ENCODE measurements at regions not wholly inside any gene's neighbourhood (a gene's known extent, or its start where the extent isn't known, plus 50 kb on each side); places are given as distances from the start of the nearest gene placed in this dataset.

DNA sequence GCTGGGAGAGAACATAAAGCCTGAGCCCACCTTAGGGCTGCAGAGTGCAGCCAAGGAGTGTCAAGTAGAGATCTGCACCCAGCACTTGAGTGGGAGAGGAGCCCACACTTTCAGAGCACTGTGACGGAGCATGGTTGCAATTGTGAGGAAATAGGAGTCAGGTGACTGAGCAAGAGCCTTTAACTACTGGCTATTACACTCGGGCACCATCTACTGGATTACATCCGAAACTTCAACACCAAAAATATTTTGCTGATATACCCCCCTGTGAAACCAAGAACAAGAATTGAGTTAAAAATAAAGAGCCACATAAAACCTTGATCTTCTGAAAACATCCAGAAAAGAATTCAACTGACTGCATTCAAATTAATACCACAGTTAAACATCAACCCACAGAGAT, 657.9 kb downstream of the NXPH1 start:
- no peak overlapping the region for H3K27ac Mint-ChIP-seq
- no peaks in the 10 kb centered on the region for H3K36me3 Mint-ChIP-seq
- CTCF ChIA-PET, result no interaction called here
- H3K27me3 ChIP-seq (ENCODE audit: control insufficient read depth in 2 of 2, insufficient read depth in 2 of 2, low read length in 2 of 2), result no peaks in the 10 kb centered on the region
- no peaks in the 10 kb centered on the region for H3K36me3 ChIP-seq (ENCODE audit: control insufficient read depth in 2 of 3, insufficient read depth in 3 of 3, low read length in 3 of 3)
- peaks cover 0 to 17% (median 5%) of the 10 kb centered on the region in 11 donors for H3K9me3 Mint-ChIP-seq
- POLR2A ChIA-PET, result no interaction called here
- H3K4me1 ChIP-seq (ENCODE audit: control insufficient read depth in 2 of 2, insufficient read depth in 2 of 2, low read length in 2 of 2), result no peaks in the 10 kb centered on the region
- H3K27me3 Mint-ChIP-seq, result no peaks in the 10 kb centered on the region
- DNase-seq (no peak), ATAC-seq (no peak)
- no peak overlapping the region for H3K27ac ChIP-seq (ENCODE audit: low read depth, low read length)
- H3K4me3 Mint-ChIP-seq, result no peak overlapping the region
- H3K9me3 ChIP-seq (ENCODE audit: control insufficient read depth in 2 of 3, low read length in 3 of 3), result no peaks in the 10 kb centered on the region
- H3K4me3 ChIP-seq (ENCODE audit: low read length), result no peak overlapping the region
- intact Hi-C loops (cut with micrococcal nuclease), result no loop called here
- no peaks in the 10 kb centered on the region for H3K4me1 Mint-ChIP-seq

DNA sequence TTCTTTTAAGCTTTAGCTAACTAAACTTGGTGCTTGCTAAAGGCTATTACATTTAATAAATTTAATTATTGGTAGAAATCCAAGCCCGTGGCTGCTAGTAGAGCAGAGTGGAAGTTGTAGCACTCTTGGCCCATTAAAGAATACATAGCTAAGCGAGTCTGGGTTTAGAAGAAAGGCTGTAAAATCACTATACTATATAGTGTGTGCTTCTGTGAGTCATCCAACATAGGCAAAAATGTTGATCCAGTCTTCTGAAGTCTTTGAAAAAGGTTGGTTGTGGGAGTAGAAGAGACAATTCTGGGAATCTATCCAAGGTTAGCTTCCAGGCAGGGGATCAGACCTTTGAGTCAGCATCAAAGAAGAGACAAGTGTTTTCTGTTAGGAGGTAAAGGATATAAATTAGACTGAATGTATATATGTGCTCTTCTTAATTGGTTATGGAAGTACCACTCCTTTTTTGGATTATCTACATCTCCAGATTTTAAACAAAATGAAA, 664.2 kb downstream of the NXPH1 start:
- peaks cover 0 to 29% (median 12%) of the 10 kb centered on the region in 11 donors for H3K9me3 Mint-ChIP-seq
- H3K4me3 Mint-ChIP-seq, result no peak overlapping the region
- no peak overlapping the region for H3K27ac Mint-ChIP-seq
- ATAC-seq (no peak), DNase-seq (no peak)
- CTCF ChIA-PET, result no interaction called here
- no peaks in the 10 kb centered on the region for H3K9me3 ChIP-seq (ENCODE audit: control insufficient read depth in 2 of 3, low read length in 3 of 3)
- H3K4me1 Mint-ChIP-seq, result no peaks in the 10 kb centered on the region
- H3K4me3 ChIP-seq (ENCODE audit: low read length), result no peak overlapping the region
- H3K27ac ChIP-seq (ENCODE audit: low read depth, low read length), result no peak overlapping the region
- H3K36me3 ChIP-seq (ENCODE audit: control insufficient read depth in 2 of 3, insufficient read depth in 3 of 3, low read length in 3 of 3), result no peaks in the 10 kb centered on the region
- intact Hi-C loops (cut with micrococcal nuclease), result no loop called here
- POLR2A ChIA-PET, result no interaction called here
- no peaks in the 10 kb centered on the region for H3K27me3 ChIP-seq (ENCODE audit: control insufficient read depth in 2 of 2, insufficient read depth in 2 of 2, low read length in 2 of 2)
- no peaks in the 10 kb centered on the region for H3K27me3 Mint-ChIP-seq
- H3K4me1 ChIP-seq (ENCODE audit: control insufficient read depth in 2 of 2, insufficient read depth in 2 of 2, low read length in 2 of 2), result no peaks in the 10 kb centered on the region
- no peaks in the 10 kb centered on the region for H3K36me3 Mint-ChIP-seq

DNA sequence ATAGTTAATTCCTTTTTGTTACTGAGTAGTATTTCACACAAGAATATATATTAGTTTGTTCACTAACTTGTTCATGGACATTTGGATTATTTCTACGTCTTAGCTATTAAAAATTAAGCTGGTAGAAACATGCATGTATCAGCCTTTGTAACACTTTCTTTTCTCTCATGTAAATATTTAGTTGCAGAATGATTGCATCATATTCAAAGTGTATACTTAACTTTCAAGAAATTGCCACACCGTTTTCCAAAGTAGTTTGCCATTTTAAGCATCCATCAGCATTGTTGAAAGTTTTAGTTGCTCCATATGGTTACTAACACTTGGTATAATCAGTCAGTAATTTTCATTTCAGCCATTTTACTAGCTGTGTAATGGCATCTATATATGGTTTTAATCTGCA, 666.9 kb downstream of the NXPH1 start:
- Mint-ChIP-seq H3K9me3 (peaks cover 1 to 17% (median 7%) of the 10 kb centered on the region in 11 donors), H3K4me3 (no peak overlapping the region), H3K36me3 (no peaks in the 10 kb centered on the region), H3K4me1 (no peaks in the 10 kb centered on the region), H3K27me3 (no peaks in the 10 kb centered on the region), H3K27ac (no peak overlapping the region)
- intact Hi-C loops (cut with micrococcal nuclease), result no loop called here
- H3K4me3 ChIP-seq (ENCODE audit: low read length), result no peak overlapping the region
- no peaks in the 10 kb centered on the region for H3K4me1 ChIP-seq (ENCODE audit: control insufficient read depth in 2 of 2, insufficient read depth in 2 of 2, low read length in 2 of 2)
- ATAC-seq (no peak), DNase-seq (no peak)
- no peaks in the 10 kb centered on the region for H3K27me3 ChIP-seq (ENCODE audit: control insufficient read depth in 2 of 2, insufficient read depth in 2 of 2, low read length in 2 of 2)
- CTCF ChIA-PET, result no interaction called here
- H3K9me3 ChIP-seq (ENCODE audit: control insufficient read depth in 2 of 3, low read length in 3 of 3), result no peaks in the 10 kb centered on the region
- no peaks in the 10 kb centered on the region for H3K36me3 ChIP-seq (ENCODE audit: control insufficient read depth in 2 of 3, insufficient read depth in 3 of 3, low read length in 3 of 3)
- POLR2A ChIA-PET, result no interaction called here
- no peak overlapping the region for H3K27ac ChIP-seq (ENCODE audit: low read depth, low read length)

DNA sequence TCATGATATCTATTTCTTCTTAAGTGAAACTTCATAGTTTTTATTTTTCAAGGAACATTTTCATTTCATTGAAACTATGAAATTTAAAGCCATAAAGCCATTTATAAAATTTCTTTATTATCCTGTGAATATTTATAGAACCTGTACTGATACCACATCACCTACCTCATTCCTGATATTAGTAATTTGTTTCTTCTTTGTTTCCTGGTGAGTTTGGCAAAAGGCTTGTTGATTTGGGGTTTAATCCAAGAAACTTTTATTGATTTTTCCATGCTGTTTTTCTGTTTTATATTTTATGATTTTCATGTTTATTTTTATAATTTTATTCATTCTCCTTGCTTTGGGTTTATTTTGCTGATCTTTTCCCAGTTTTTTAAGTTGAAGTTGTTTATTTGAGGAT, 669.4 kb downstream of the NXPH1 start:
- no peak for ATAC-seq
- DNase-seq, result no peak
- H3K36me3 ChIP-seq (ENCODE audit: control insufficient read depth in 2 of 3, insufficient read depth in 3 of 3, low read length in 3 of 3), result no peaks in the 10 kb centered on the region
- intact Hi-C loops (cut with micrococcal nuclease), result no loop called here
- ChIA-PET CTCF (no interaction called here), POLR2A (no interaction called here)
- no peaks in the 10 kb centered on the region for H3K4me1 ChIP-seq (ENCODE audit: control insufficient read depth in 2 of 2, insufficient read depth in 2 of 2, low read length in 2 of 2)
- H3K4me3 Mint-ChIP-seq, result no peak overlapping the region
- H3K36me3 Mint-ChIP-seq, result no peaks in the 10 kb centered on the region
- peaks cover 0 to 10% (median 7%) of the 10 kb centered on the region in 11 donors for H3K9me3 Mint-ChIP-seq
- H3K27me3 Mint-ChIP-seq, result no peaks in the 10 kb centered on the region
- H3K27ac Mint-ChIP-seq, result no peak overlapping the region
- H3K4me3 ChIP-seq (ENCODE audit: low read length), result no peak overlapping the region
- no peaks in the 10 kb centered on the region for H3K4me1 Mint-ChIP-seq
- H3K27ac ChIP-seq (ENCODE audit: low read depth, low read length), result no peak overlapping the region
- H3K9me3 ChIP-seq (ENCODE audit: control insufficient read depth in 2 of 3, low read length in 3 of 3), result no peaks in the 10 kb centered on the region
- no peaks in the 10 kb centered on the region for H3K27me3 ChIP-seq (ENCODE audit: control insufficient read depth in 2 of 2, insufficient read depth in 2 of 2, low read length in 2 of 2)

DNA sequence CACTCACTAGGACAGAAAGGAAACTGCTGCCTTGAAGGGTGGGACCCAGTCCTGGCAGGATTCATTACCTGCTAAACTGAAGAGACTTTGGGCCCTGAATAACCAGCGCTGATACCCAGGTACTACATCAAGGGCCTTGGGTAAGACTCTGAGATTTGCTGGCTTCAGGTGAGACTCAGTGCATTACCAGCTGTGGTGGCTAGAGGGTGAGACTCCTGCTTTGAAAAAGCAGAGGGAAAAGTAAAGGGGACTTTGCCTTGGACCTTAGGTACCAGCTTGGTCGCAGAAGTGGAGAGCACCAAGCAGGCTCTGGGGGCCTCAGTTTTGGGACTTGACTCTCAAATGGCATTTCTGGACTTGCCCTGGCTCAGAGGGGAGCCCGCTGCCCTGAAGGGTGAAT, 673.3 kb downstream of the NXPH1 start:
- no peak for ATAC-seq

DNA sequence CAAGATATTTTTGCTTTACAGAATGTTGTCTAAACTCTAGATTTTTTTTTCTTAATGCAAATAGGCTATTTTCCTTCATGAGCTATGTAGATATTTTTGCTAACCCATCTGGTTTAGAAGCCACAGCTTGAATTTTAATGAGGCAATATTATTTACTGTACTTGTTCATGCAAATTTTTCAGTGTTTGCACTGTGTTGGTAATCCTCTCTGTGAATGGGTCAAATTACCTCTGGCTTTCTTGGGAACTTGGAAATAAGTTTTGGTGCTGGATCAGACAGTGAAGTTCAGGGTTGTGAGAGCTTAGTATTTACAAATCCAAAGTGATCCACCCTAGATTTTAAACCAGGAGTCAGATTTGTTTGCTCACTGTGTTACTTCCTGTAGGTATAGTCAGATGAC, 686.9 kb downstream of the NXPH1 start:
- H3K9me3 ChIP-seq (ENCODE audit: control insufficient read depth in 2 of 3, low read length in 3 of 3), result no peaks in the 10 kb centered on the region
- ChIA-PET CTCF (no interaction called here), POLR2A (no interaction called here)
- H3K27me3 ChIP-seq (ENCODE audit: control insufficient read depth in 2 of 2, insufficient read depth in 2 of 2, low read length in 2 of 2), result no peaks in the 10 kb centered on the region
- no peaks in the 10 kb centered on the region for H3K27me3 Mint-ChIP-seq
- H3K4me3 ChIP-seq (ENCODE audit: low read length), result no peak overlapping the region
- no peak for ATAC-seq
- H3K27ac ChIP-seq (ENCODE audit: low read depth, low read length), result no peak overlapping the region
- intact Hi-C loops (cut with micrococcal nuclease), result no loop called here
- no peak for DNase-seq
- no peak overlapping the region for H3K4me3 Mint-ChIP-seq
- H3K4me1 Mint-ChIP-seq, result no peaks in the 10 kb centered on the region
- H3K9me3 Mint-ChIP-seq, result peaks cover 0 to 15% (median 4%) of the 10 kb centered on the region in 11 donors
- H3K4me1 ChIP-seq (ENCODE audit: control insufficient read depth in 2 of 2, insufficient read depth in 2 of 2, low read length in 2 of 2), result no peaks in the 10 kb centered on the region
- no peaks in the 10 kb centered on the region for H3K36me3 Mint-ChIP-seq
- H3K36me3 ChIP-seq (ENCODE audit: control insufficient read depth in 2 of 3, insufficient read depth in 3 of 3, low read length in 3 of 3), result no peaks in the 10 kb centered on the region
- no peak overlapping the region for H3K27ac Mint-ChIP-seq

More for the DNA sequence above, 673.3 kb downstream of the NXPH1 start:
- Mint-ChIP-seq H3K36me3 (no peaks in the 10 kb centered on the region), H3K27ac (no peak overlapping the region), H3K4me3 (no peak overlapping the region), H3K9me3 (peaks cover 4 to 35% (median 19%) of the 10 kb centered on the region in 11 donors), H3K4me1 (no peaks in the 10 kb centered on the region), H3K27me3 (no peaks in the 10 kb centered on the region)
- Histone ChIP-seq H3K9me3 (ENCODE audit: control insufficient read depth in 2 of 3, low read length in 3 of 3) (no peaks in the 10 kb centered on the region), H3K27ac (ENCODE audit: low read depth, low read length) (no peak overlapping the region), H3K4me1 (ENCODE audit: control insufficient read depth in 2 of 2, insufficient read depth in 2 of 2, low read length in 2 of 2) (no peaks in the 10 kb centered on the region), H3K36me3 (ENCODE audit: control insufficient read depth in 2 of 3, insufficient read depth in 3 of 3, low read length in 3 of 3) (no peaks in the 10 kb centered on the region), H3K4me3 (ENCODE audit: low read length) (no peak overlapping the region), H3K27me3 (ENCODE audit: control insufficient read depth in 2 of 2, insufficient read depth in 2 of 2, low read length in 2 of 2) (no peaks in the 10 kb centered on the region)
- ChIA-PET POLR2A (no interaction called here), CTCF (no interaction called here)
- intact Hi-C loops (cut with micrococcal nuclease), result no loop called here
- no peak for DNase-seq

DNA sequence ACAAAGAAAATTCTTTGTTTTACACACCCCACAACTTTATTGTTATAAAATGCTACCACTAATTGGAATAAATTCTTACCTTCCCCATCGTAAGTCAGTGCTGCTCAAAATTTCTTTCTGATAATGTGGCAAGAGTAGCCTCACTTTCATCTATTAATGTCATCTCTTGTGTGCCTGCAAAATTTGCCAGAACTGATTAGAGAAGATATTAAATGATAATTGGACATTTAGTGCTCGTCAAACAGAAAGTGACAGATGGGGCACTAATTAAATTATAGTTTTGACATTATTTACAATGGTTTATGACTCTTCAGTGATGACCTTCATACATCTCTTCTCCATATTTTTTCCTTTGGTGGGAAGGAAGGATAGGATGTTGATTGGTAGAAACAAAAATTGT, 690.9 kb downstream of the NXPH1 start:
- H3K36me3 Mint-ChIP-seq, result no peaks in the 10 kb centered on the region
- DNase-seq (no peak), ATAC-seq (no peak)
- H3K4me1 ChIP-seq (ENCODE audit: control insufficient read depth in 2 of 2, insufficient read depth in 2 of 2, low read length in 2 of 2), result no peaks in the 10 kb centered on the region
- no peak overlapping the region for H3K27ac ChIP-seq (ENCODE audit: low read depth, low read length)
- H3K27ac Mint-ChIP-seq, result no peak overlapping the region
- POLR2A ChIA-PET, result no interaction called here
- peaks cover 0 to 11% (median 2%) of the 10 kb centered on the region in 11 donors for H3K9me3 Mint-ChIP-seq
- intact Hi-C loops (cut with micrococcal nuclease), result no loop called here
- no peak overlapping the region for H3K4me3 Mint-ChIP-seq
- no peaks in the 10 kb centered on the region for H3K27me3 Mint-ChIP-seq
- CTCF ChIA-PET, result no interaction called here
- H3K36me3 ChIP-seq (ENCODE audit: control insufficient read depth in 2 of 3, insufficient read depth in 3 of 3, low read length in 3 of 3), result no peaks in the 10 kb centered on the region
- no peak overlapping the region for H3K4me3 ChIP-seq (ENCODE audit: low read length)
- H3K9me3 ChIP-seq (ENCODE audit: control insufficient read depth in 2 of 3, low read length in 3 of 3), result no peaks in the 10 kb centered on the region
- H3K4me1 Mint-ChIP-seq, result no peaks in the 10 kb centered on the region
- no peaks in the 10 kb centered on the region for H3K27me3 ChIP-seq (ENCODE audit: control insufficient read depth in 2 of 2, insufficient read depth in 2 of 2, low read length in 2 of 2)

Measured in naive thymus-derived CD4-positive, alpha-beta T cell (primary cell).